ENCODE measurements at regions not wholly inside any gene's neighbourhood (a gene's known extent, or its start where the extent isn't known, plus 50 kb on each side); places are given as distances from the start of the nearest gene placed in this dataset.

GRCh38 chr4:130090427-130090826 is 994.5 kb downstream of the C4orf33 start:
- no peak for DNase-seq (ENCODE audit: extremely low spot score)
- ChIA-PET POLR2A (no interaction called here), CTCF (no interaction called here)
- TF ChIP-seq FOXA1 (IDR thresholded peaks at IDR 0.05) (no peak), FOXK2 (IDR thresholded peaks at IDR 0.05) (no peak), CTBP1 (IDR thresholded peaks at IDR 0.05; ENCODE audit: borderline replicate concordance) (no peak), HDGF (IDR thresholded peaks at IDR 0.05; ENCODE audit: borderline replicate concordance) (no peak), BHLHE40 (IDR thresholded peaks at IDR 0.05; ENCODE audit: borderline replicate concordance) (no peak), ZNF384 (IDR thresholded peaks at IDR 0.05) (no peak), LEF1 (IDR thresholded peaks at IDR 0.05; ENCODE audit: borderline replicate concordance) (no peak), SUZ12 (IDR thresholded peaks at IDR 0.05) (no peak), PKNOX1 (IDR thresholded peaks at IDR 0.05) (no peak), TARDBP (IDR thresholded peaks at IDR 0.05) (no peak), NFRKB (IDR thresholded peaks at IDR 0.05) (no peak), ELF4 (IDR thresholded peaks at IDR 0.05) (no peak), SP1 (IDR thresholded peaks at IDR 0.05) (no peak), L3MBTL2 (conservative IDR thresholded peaks at IDR 0.05) (no peak), FOXM1 (IDR thresholded peaks at IDR 0.05; ENCODE audit: borderline replicate concordance) (no peak), ARNT (IDR thresholded peaks at IDR 0.05) (no peak)

GRCh38 chr4:130092187-130093015 is 996.4 kb downstream of the C4orf33 start:
- CTCF ChIA-PET, result interaction anchor here (0.5 kb wide), 1 partner anchor 39 kb away, joined by 3 read pairs; no protein-coding TSS in a partner anchor
- no peak for DNase-seq (ENCODE audit: extremely low spot score)

GRCh38 chr4:130099105-130099504 is 1003.2 kb downstream of the C4orf33 start:
- ChIA-PET POLR2A (no interaction called here), CTCF (no interaction called here)
- no peak for DNase-seq (ENCODE audit: extremely low spot score)
- TF ChIP-seq L3MBTL2 (conservative IDR thresholded peaks at IDR 0.05) (no peak), LEF1 (IDR thresholded peaks at IDR 0.05; ENCODE audit: borderline replicate concordance) (no peak), TARDBP (IDR thresholded peaks at IDR 0.05) (no peak), ELF4 (IDR thresholded peaks at IDR 0.05) (no peak), FOXA1 (IDR thresholded peaks at IDR 0.05) (no peak), PKNOX1 (IDR thresholded peaks at IDR 0.05) (no peak), HDGF (IDR thresholded peaks at IDR 0.05; ENCODE audit: borderline replicate concordance) (no peak), SP1 (IDR thresholded peaks at IDR 0.05) (no peak), FOXK2 (IDR thresholded peaks at IDR 0.05) (no peak), NFRKB (IDR thresholded peaks at IDR 0.05) (no peak), ZNF384 (IDR thresholded peaks at IDR 0.05) (no peak)

More at GRCh38 chr4:130092187-130093015, 996.4 kb downstream of the C4orf33 start:
- POLR2A ChIA-PET, result no interaction called here
- TF ChIP-seq FOXA1 (IDR thresholded peaks at IDR 0.05) (no peak), BHLHE40 (IDR thresholded peaks at IDR 0.05; ENCODE audit: borderline replicate concordance) (no peak), ARNT (IDR thresholded peaks at IDR 0.05) (no peak), L3MBTL2 (conservative IDR thresholded peaks at IDR 0.05) (no peak), ELF4 (IDR thresholded peaks at IDR 0.05) (no peak), PKNOX1 (IDR thresholded peaks at IDR 0.05) (no peak), HDGF (IDR thresholded peaks at IDR 0.05; ENCODE audit: borderline replicate concordance) (no peak), FOXM1 (IDR thresholded peaks at IDR 0.05; ENCODE audit: borderline replicate concordance) (no peak), CTBP1 (IDR thresholded peaks at IDR 0.05; ENCODE audit: borderline replicate concordance) (no peak)

GRCh38 chr4:130110189-130110588 is 1014.2 kb downstream of the C4orf33 start:
- POLR2A ChIA-PET, result no interaction called here
- CTCF ChIA-PET, result no interaction called here
- no peak for DNase-seq (ENCODE audit: extremely low spot score)
- no peak for TF ChIP-seq L3MBTL2 (conservative IDR thresholded peaks at IDR 0.05)
- TF ChIP-seq FOXK2 (IDR thresholded peaks at IDR 0.05), result no peak
- no peak for TF ChIP-seq SP1 (IDR thresholded peaks at IDR 0.05)
- no peak for TF ChIP-seq TARDBP (IDR thresholded peaks at IDR 0.05)
- TF ChIP-seq FOXM1 (IDR thresholded peaks at IDR 0.05; ENCODE audit: borderline replicate concordance), result no peak
- no peak for TF ChIP-seq BHLHE40 (IDR thresholded peaks at IDR 0.05; ENCODE audit: borderline replicate concordance)
- no peak for TF ChIP-seq HDGF (IDR thresholded peaks at IDR 0.05; ENCODE audit: borderline replicate concordance)
- TF ChIP-seq FOXA1 (IDR thresholded peaks at IDR 0.05), result no peak
- TF ChIP-seq NFRKB (IDR thresholded peaks at IDR 0.05), result no peak
- no peak for TF ChIP-seq ARNT (IDR thresholded peaks at IDR 0.05)
- TF ChIP-seq LEF1 (IDR thresholded peaks at IDR 0.05; ENCODE audit: borderline replicate concordance), result no peak
- TF ChIP-seq SUZ12 (IDR thresholded peaks at IDR 0.05), result no peak
- TF ChIP-seq ELF4 (IDR thresholded peaks at IDR 0.05), result no peak
- TF ChIP-seq PKNOX1 (IDR thresholded peaks at IDR 0.05), result no peak
- no peak for TF ChIP-seq ZNF384 (IDR thresholded peaks at IDR 0.05)
- no peak for TF ChIP-seq CTBP1 (IDR thresholded peaks at IDR 0.05; ENCODE audit: borderline replicate concordance)

GRCh38 chr4:130110770-130111169 is 1014.8 kb downstream of the C4orf33 start:
- ChIA-PET CTCF (no interaction called here), POLR2A (no interaction called here)
- TF ChIP-seq FOXK2 (IDR thresholded peaks at IDR 0.05) (no peak), CTBP1 (IDR thresholded peaks at IDR 0.05; ENCODE audit: borderline replicate concordance) (no peak), FOXA1 (IDR thresholded peaks at IDR 0.05) (no peak), ELF4 (IDR thresholded peaks at IDR 0.05) (no peak), ZNF384 (IDR thresholded peaks at IDR 0.05) (no peak), LEF1 (IDR thresholded peaks at IDR 0.05; ENCODE audit: borderline replicate concordance) (no peak), FOXM1 (IDR thresholded peaks at IDR 0.05; ENCODE audit: borderline replicate concordance) (no peak), SP1 (IDR thresholded peaks at IDR 0.05) (no peak), ARNT (IDR thresholded peaks at IDR 0.05) (no peak), NFRKB (IDR thresholded peaks at IDR 0.05) (no peak), HDGF (IDR thresholded peaks at IDR 0.05; ENCODE audit: borderline replicate concordance) (no peak), PKNOX1 (IDR thresholded peaks at IDR 0.05) (no peak), TARDBP (IDR thresholded peaks at IDR 0.05) (no peak), SUZ12 (IDR thresholded peaks at IDR 0.05) (no peak), L3MBTL2 (conservative IDR thresholded peaks at IDR 0.05) (no peak)
- no peak for DNase-seq (ENCODE audit: extremely low spot score)

Data from HEK293T (cell line).